Eye (tissue), 1 donor: ENCODE measurements at regions not wholly inside any gene's neighbourhood (a gene's known extent, or its start where the extent isn't known, plus 50 kb on each side); places are given as distances from the start of the nearest gene placed in this dataset.

ENCODE experiments used
- DNase-seq: peaks from one replicate; pipeline ENCODE4 v3.0.0-alpha.2; 2015

DNA sequence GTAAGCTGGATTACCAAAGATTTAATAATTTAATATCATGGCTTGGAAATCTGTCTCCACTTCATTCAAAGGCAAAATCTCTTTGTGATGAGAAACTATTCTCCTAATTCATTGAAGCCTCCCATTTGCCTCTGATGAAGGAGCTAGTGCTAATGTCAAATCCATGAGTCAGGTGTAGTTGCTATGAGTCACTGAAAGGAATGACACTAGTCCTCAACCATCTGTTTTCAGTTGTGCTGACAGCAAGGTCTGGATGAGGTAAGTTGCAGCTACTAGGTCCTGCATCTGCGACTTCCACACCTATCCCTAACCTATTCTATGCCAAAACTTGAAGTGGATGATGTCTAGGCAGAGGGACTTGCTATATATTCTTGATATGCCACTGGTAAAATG lies 324.0 kb upstream of the UBE2E3 start:
- no peak for DNase-seq

DNA sequence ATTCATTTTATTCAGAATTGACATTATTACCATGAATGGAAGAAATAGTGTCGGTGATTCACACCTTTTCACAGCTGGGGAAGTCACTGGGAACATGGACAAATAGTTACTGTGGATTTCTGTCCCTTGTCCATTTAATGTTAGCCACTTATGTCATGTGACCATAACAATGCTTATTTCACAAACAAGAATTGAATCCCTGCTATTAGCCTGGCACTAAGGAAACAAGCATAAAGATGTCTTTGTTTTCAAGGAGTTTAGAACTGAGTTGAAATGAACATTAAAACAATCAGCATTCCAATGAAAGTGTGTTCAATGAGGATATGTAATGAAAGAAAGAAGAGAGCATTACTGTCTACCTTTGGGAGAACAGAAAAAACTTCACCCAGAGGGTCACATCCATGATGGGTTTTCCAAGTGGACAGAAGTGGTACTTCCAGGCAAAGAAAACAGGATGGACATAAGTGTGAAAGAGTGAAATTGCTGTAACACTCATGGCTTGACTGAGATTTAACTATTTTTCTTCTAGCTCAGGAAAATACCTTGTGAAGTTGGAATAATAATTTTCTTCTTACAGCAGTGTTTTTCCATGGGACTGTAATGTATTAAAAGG lies 324.5 kb upstream of the UBE2E3 start:
- DNase-seq: no peak

DNA sequence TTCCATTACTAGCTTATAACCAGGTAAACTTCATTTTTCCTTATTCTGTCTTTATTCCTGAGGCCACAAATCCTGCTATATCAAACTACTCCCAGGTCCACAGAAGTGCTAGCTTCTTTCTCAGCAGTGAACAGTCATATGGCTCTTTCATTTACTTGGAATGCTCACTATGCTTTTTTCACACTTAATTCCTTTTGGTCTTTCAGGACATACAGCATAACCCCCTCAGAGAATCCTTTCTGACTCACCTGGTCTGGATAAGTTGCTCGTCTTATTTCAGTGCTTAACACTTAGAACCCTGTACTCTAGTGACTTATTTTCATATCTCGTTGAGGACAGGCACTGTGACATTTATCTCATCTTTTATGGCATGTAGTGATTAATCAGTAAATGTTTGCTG lies 325.0 kb upstream of the UBE2E3 start:
- no peak for DNase-seq

DNA sequence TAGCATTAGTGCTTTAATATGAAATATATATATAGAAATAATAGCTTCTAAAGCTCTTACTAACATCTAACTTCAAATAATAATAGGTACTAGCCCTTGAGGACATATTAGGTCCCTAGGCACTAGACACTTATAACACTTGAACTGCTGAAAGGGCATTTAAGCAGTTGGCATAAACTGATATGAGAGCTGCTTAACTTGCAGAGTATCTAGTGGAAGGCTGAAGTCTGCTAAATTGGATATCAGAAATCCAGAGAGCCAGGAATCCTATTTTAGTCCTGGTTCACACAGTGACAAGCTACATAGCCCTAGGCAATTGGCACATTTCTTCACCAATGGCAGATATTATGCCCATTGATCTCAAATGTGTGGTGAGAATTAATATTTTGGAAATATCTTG lies 326.9 kb upstream of the UBE2E3 start:
- no peak for DNase-seq

DNA sequence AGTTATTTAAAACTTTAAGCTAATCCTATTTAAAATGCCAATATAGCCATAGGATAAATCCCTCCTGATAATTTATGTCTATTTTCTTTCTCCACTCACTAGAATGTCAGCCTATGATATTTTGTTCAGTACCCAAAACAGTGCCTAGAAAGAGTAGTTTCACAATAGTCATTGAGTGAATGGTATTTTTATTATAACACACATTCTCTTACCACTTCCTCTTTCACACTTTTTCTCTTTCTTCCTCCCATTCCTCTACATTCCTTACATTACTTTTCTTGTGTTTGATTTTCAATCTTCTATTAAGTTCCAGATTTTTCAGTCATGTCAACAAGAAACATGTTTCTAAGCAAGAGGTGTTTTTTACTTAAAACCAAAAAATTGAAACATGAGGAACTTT lies 327.6 kb upstream of the UBE2E3 start:
- DNase-seq: no peak

DNA sequence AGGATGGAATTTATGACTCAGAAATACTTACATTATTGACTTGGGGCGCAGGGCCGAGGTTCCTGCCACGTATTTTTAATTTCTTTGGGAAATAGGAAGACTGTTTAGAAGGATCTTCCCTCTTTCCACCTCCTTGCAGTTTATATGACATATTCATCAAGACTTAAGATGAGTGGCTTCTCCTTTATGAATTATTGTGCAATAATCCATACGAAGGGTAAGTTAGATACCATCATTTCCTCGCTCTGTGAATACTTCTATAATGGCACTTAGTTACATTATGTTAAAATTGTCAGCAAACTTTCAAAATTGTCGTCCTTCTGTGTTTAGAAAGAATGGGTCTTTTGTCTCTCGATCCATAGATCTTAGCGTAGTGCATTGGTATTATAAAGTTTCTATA lies 328.8 kb upstream of the UBE2E3 start:
- DNase-seq: no peak

DNA sequence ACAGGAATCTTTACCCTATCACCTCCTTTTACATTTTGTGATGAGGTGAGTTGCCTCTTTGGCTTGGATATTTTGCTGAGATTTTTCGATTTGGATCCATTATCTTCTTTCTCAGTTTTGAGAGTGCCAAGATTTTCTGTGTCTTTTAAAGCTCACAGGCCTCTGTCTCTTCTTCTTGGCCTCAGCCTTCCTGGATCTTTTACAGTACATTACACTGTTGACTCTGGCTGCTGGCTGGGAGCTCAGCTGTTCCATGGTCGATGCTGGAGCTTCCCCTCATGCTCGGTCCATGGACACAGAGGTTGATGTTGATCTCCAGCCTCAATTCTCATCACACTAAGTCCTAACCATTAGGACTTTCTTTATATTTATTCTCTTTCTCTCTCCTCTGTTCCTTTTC lies 332.8 kb upstream of the UBE2E3 start:
- DNase-seq: no peak

DNA sequence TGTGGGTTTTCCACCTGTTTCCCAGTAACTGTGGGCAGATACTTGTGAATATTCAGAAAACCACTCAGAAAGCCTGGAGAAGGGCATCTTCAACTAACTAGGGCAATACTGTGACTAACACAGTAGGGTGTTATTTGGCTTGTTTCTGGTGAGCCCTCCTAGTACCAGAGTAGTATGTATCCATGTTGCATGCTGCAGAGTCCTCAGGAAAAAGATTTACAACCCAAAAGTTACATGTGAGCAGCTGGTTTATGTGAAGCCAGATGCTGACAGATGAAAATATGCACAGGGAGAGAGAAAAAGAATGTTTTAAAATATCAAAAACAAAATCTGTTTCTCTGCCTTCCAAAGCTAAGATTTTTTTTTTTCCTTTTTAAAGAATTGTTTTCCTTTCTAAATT lies 333.2 kb upstream of the UBE2E3 start:
- DNase-seq: no peak

DNA sequence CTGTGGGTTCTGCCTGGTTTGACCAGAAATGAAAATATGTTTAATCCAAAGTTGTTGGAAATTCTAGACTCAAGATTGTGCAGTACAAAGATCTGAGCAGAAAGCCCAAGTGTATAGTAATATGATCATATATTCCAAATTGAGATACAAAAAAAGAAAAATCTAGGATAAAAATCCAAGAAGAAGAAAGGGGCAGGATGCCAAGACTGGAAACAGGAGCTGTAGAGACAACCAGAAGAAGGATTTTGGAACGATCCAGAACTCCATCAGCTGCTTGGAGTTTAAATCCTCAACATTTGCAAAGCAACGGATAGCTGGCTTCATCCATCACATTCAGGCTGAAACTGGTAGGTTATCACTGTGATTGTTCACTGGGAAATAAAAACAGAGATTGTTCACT lies 333.6 kb upstream of the UBE2E3 start:
- no peak for DNase-seq

DNA sequence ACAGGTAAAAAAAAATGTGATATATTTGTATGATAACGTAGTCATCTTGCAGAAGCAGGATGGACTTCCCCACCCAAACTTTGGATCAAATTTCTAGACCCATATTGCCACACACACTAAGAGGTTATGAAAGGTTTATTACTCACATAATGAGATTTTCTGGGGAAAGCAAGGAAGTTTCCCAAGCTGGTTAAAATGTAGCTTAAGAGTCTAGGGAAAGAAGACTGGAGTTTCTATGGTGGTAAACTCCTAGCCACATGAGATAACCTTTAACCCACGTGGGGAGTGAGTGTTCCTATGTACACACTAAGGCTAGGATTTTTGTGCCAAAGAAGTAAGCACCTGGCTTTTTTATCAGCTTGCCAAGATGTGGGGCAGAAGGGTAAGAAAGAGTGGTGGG lies 335.7 kb upstream of the UBE2E3 start:
- DNase-seq: no peak

DNA sequence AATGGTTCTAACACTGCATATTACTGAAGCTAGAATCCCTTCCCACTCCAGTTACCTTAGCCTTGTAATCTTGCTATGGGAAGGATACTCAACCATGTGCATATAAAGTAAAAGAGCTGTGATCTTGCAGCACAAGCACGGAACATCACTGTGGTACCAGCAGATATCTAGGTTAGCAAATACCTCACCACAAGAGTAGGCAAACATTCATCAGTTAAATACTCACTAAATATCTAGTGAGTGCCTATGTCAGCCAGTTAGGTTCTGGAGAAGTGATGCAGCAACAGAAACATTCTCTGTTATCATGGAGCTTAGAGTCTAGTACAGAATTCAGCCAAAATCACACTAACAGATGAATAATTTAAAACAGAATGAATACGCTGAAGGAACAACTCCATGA lies 349.6 kb upstream of the UBE2E3 start:
- no peak for DNase-seq

DNA sequence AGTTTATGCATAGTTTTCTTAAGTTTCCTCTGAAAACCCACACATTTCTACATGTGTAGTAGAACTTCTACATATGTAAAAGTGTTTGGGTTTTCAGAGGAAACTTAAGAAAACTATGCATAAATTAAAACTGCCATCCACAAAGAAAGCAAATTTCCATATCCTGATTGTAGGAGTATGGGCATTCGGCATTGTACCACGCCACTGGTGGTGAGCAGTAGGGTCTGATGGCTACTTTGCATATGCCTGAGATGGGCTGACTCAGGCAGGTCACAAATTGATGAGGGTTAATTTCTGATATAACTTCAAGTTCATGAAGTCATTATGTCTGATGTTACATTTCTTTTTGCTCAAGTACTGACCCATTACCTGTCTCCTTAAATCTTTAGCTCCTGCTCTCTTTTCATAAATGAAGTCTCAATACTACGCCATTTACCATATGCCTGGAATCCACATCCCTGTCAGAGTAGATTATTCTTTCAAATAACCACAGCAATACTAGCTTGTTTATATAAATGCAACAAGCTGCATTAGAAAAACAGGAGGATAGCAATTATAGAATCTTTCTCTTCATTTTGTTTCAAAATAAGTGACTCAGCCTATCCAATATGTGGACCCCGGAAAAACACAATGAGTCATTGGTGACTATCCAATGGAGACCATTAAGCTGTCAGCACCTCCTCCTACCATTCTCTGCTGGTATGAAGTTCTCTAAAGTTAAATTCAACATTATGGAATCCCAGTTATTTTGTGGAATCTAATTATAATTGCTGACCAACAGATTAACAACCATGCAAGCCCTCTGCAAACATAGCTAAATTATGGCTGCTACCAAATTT lies 355.2 kb upstream of the UBE2E3 start:
- DNase-seq: no peak

DNA sequence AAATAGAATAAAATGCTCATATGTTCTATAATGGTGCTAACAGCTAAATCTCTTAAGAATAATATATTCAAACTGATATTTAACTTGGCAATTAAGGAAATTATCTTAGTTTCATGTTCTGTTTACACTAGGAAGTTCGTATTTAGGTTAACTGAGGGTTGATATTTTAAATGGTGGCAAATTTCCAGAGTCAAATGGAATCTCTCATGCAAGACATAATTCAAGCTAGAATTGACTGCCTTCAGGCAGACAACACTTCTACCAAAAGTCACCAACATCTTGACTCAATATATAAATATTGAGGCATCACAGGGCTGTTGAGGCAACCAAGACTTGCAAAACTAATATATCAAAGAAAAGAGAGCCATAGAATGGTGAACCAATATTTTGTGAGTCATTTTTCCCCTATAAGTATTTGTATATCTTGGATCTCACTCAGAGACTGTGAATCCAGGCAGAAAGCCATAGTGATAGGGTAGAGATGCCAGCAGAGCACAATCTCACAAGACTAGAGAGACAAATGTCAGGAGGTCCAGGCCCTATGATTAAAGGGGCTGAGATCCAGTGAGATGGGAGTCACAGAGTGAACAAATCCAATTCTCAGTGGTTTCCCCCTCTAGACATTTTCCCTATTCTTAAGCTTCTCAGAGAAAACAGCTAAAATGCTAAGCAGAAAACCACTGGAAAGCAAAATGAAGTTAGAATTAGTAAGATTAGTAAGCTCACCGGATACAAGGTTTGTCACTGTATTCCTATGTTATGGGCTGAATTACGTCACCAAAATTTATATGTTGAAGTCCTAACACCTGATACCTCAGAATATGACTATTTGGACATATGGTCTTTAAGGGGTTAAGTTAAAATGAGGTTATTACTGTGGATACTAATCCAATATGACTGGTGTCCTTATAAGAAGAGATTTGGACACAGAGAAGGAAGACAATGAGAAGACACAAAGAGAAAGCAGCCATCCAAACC lies 358.2 kb upstream of the UBE2E3 start:
- DNase-seq: no peak

DNA sequence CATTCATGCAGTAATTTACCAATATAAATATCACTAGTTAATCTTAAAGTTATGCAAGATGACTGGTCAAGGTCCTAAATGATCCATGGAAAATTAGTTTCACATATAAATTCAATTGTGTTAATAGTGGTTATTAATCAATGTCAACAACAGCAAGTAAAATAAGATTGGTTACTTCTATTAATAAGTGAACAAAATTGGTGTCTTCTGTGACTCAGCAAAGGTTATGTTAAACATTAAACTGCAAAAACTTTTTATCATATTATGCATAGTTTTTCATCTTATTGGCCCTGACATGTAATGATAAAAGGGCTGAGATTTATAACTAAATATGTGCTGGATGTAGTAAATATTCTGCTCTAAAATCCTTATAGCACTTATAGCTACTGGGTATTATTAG lies 359.0 kb upstream of the UBE2E3 start:
- no peak for DNase-seq

DNA sequence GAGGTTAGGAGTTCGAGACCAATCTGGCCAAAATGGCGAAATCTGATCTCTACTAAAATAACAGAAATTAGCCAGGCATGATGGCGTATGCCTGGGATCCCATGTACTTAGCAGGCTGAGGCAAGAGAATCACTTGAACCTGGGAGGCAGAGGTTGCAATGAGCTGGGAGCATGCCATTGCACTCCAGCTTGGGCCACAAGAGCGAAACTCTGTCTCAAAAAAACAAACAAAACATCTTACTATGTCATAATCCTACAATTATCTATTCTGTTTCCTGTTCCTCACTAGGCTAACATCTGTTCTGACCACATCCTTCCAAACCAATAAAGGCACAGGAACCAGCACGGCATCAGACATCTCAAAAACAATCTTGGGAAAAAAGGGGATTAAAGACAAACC lies 361.8 kb upstream of the UBE2E3 start:
- no peak for DNase-seq

DNA sequence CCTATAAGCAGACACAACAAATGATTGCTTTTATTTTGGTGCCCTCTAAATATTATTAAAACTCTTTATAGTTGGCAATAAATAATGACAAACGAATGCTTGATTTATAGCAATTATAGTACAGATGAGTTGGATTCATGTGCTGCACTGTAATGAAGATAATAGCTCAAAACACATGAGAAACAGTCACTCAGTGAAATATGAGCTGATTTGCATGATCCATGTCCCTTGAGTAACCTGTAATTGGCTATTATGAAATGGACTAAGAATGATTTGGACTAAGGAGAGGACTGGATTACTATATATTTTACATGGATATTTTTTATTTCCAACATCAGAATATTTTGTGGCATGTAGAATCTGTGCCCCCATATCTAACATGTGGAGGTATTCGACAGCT lies 365.6 kb upstream of the UBE2E3 start:
- DNase-seq: no peak

DNA sequence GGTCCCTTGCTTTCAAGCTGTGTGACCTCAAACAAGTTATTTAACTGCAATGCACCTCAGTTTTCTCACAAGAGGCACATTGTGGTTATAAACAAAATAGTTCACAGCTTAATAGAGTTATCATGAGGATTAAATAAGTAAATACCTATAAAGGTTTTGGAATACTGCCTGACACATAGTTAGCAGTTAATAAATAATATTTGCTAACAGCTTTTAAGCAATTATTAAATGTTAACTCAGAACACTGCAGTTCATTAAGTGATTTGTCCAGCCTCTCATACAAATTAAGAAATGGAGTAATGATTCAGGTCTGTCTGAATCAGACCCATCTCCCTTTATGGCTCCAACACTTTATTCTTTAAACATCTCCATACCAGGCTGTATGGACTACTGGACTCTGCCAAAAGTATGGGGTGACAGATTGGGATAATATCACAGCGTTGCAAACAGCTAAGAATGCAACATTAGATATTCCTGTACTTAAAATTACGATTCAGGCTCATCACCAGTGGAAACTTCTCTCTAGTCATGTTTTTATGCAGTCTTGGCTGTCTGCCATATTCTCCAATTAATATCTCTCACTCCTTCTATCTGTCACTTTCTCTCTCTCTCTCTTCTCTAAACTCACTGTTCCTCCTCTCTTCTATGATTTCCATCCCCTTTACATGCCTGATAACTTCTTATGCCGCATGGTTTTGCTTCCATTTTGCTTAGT lies 370.6 kb upstream of the UBE2E3 start:
- DNase-seq: no peak

DNA sequence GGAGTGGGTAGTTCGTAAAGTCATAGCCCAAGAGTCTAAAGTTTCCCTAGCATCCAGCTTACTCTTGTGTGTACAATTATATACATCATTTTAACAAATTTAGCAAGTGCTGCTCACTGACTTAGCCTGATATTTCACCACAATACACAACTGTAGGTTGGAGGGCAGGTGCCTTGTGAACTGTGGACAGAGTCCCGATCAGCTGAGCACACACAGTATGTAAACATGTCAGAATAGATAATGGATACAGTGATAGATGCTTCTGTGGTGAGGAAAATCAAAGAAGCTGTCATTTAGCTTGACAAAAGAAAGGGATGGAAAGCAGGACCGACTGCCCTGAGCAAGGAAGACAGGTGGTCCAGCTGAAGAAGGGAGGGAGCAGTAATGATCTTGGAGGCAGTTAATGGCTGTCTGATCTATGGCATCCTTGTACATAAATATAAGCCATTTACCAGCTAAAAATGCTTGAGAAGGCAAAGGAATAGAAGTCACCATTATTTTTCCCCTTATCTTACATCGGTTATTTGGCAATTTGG lies 372.8 kb upstream of the UBE2E3 start:
- no peak for DNase-seq

DNA sequence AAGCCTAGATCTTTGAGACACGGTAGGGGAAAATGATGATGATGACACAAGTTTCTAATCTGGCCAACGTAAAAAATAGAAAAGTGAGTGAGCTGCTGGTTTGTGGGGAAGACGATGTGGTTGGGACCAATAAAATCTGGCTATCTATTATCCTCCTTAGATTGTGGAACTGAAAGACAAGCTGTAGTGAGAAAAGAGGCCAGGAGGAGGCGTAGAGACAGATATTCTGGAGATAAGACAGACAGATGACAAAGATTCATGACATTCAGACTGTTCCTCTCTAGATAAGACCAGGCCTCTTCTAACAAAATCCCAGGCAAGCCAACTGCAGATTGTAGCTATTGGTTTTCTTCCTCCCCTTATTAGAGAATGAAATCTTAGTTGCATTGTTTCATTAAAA lies 376.3 kb upstream of the UBE2E3 start:
- no peak for DNase-seq

DNA sequence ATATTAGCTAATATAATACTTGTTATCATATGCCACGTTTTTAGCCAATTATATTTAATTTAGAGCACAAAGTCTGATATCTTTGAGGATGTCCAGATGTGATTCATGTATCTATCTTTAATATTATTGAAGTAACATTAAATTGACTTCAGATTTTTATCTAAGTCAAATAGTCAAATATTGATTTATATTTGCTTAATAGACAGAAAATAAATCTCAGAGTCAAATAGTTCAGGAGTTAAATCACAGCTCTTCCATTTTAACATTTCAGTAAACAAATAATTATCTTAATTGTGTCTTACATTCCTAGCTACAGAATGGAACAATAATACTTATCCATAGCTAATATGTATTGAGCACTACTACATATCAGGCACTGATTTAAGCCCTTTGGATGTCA lies 379.4 kb upstream of the UBE2E3 start:
- no peak for DNase-seq

DNA sequence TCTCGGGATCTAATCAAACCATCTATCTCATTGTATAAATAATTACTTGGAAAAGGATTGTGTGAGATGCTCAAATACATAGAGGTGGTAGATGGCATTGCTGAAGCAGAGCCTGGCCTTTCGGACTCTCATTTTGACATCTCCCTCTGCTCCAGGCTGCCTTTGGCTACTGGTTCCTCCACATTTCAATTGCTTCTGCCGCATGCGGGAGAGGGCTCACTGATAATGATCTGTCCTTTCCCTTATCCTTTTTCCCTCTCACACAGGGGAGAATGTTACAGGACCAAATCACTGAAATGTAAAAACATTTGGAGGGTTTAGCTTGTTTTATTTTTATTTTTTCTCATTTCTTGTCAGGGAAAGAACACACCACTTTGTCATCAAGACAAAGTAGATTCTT lies 380.6 kb upstream of the UBE2E3 start:
- DNase-seq: no peak

DNA sequence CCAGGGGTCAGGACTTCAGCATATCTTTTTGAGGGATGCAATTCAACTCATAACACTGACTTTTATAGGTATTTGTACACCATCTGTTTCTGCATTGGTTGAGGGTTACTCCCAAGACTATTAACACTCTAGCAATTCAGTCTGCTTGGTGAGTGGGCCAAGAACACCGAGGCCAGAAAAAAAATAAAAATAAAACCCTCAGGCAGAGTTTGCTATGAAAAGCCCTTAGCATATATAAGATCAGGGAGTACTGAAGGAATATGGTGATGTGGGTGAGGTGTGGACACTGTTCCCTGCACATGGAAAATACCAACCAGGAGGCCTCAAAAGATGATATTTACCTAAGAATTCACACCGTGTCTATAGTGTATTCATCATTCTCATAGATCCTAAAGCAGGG lies 383.2 kb upstream of the UBE2E3 start:
- DNase-seq: no peak

DNA sequence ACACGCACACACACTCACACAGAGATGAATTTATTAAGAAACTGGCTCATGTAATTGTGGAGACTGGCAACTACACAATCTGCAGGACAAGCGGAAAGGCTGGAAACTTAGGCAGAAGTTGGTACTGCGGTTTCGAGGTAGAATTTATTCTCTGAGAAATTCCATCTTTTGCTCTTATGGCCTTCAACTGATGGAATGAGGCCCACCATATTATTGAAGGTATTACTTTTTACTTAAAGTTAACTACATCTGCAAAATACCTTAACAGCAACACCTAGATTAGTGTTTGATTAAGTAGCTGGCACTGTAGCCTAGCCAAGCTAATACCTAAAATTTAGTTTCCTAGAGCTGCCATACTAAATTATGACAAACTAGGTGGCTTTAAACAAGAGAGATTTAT lies 384.0 kb upstream of the UBE2E3 start:
- no peak for DNase-seq
